ENCODE measurements at regions not wholly inside any gene's neighbourhood (a gene's known extent, or its start where the extent isn't known, plus 50 kb on each side); places are given as distances from the start of the nearest gene placed in this dataset.

GRCh38 chr2:150883613-150883895, 378.1 kb downstream of the RBM43 start:
- no peak for TF ChIP-seq CTCF (IDR thresholded peaks at IDR 0.05; ENCODE audit: low read depth, low read length)
- no peak for TF ChIP-seq EZH2phosphoT487 (IDR thresholded peaks at IDR 0.05; ENCODE audit: low read depth)

All from OCI-LY3 (cell line).